Fibroblast of pulmonary artery (primary cell): ENCODE measurements at regions not wholly inside any gene's neighbourhood (a gene's known extent, or its start where the extent isn't known, plus 50 kb on each side); places are given as distances from the start of the nearest gene placed in this dataset.

Experiments
- DNase-seq: peaks from one replicate; pipeline ENCODE4 v3.0.0-alpha.2; 2010; ENCODE audit warnings: low read depth
- H3K4me3 ChIP-seq: replicated peaks from 2 replicates; pipeline ENCODE4 v1.5.1; 2011; ENCODE audit warnings: low read depth, mild to moderate bottlenecking, control low read depth, low read length, moderate library complexity
- CTCF ChIP-seq: IDR thresholded peaks from 2 replicates; pipeline ENCODE4 v1.5.1; 2011; ENCODE audit warnings: mild to moderate bottlenecking, control low read depth, low read length, inconsistent platforms; ENCODE audit errors: missing control alignments

GRCh38 chr10:2246747-2247146, 509.4 kb upstream of the ADARB2 start:
- no peak for DNase-seq
- TF ChIP-seq CTCF, result no peak
- no peak overlapping the region for H3K4me3 ChIP-seq

GRCh38 chr10:2245580-2245979, 508.3 kb upstream of the ADARB2 start:
- TF ChIP-seq CTCF, result no peak
- no peak overlapping the region for H3K4me3 ChIP-seq
- DNase-seq, result no peak

GRCh38 chr10:2244471-2244870, 507.1 kb upstream of the ADARB2 start:
- H3K4me3 ChIP-seq, result no peak overlapping the region
- no peak for DNase-seq
- TF ChIP-seq CTCF, result no peak

- no peak for DNase-seq
- no peak for TF ChIP-seq CTCF
- no peak overlapping the region for H3K4me3 ChIP-seq
Observed at GRCh38 chr10:2236876-2237275, 499.6 kb upstream of the ADARB2 start.

- no peak for TF ChIP-seq CTCF
Observed at GRCh38 chr10:2232479-2232878, 495.2 kb upstream of the ADARB2 start.

GRCh38 chr10:2230478-2230877, 493.2 kb upstream of the ADARB2 start:
- no peak for DNase-seq
- TF ChIP-seq CTCF, result no peak
- H3K4me3 ChIP-seq, result no peak overlapping the region

More at GRCh38 chr10:2232479-2232878, 495.2 kb upstream of the ADARB2 start:
- DNase-seq, result no peak
- no peak overlapping the region for H3K4me3 ChIP-seq

GRCh38 chr10:2228320-2228901, 491.1 kb upstream of the ADARB2 start:
- TF ChIP-seq CTCF, result no peak
- H3K4me3 ChIP-seq, result no peak overlapping the region
- DNase-seq, result no peak
